GM23338 (cell line): ENCODE measurements at regions not wholly inside any gene's neighbourhood (a gene's known extent, or its start where the extent isn't known, plus 50 kb on each side); places are given as distances from the start of the nearest gene placed in this dataset.

Experiments used
- ATAC-seq: fragments of 200-7000 bp; cut with Tn5 transposase; 3 replicates; pipeline ENCODE4 v1.9.1; 2020
- DNase-seq: peaks from one replicate; pipeline ENCODE4 v3.0.0-alpha.2; 2015; ENCODE audit warnings: low spot score
- H2AFZ ChIP-seq: fragments of 200-600 bp; sonication (generic); 2 replicates; pipeline ENCODE4 v1.8.0; 2016; ENCODE audit warnings: antibody characterized with exemption, mild to moderate bottlenecking, moderate library complexity
- H3F3A ChIP-seq: fragments of 200-600 bp; sonication (generic); replicated peaks from 2 replicates; pipeline ENCODE4 v1.8.0; 2017; ENCODE audit warnings: antibody characterized with exemption, mixed run types, low read depth
- H3K27ac ChIP-seq: fragments of 200-600 bp; sonication (generic); 2 replicates; pipeline ENCODE4 v1.6.1; 2016; ENCODE audit warnings: low read depth
- H3K27me3 ChIP-seq: fragments of 200-600 bp; sonication (generic); 2 replicates; pipeline ENCODE4 v1.8.0; 2016; ENCODE audit warnings: mild to moderate bottlenecking, mixed run types, moderate library complexity; ENCODE audit not compliant: insufficient read depth
- H3K36me3 ChIP-seq: fragments of 200-600 bp; sonication (generic); 2 replicates; pipeline ENCODE4 v1.8.0; 2016; ENCODE audit warnings: mild to moderate bottlenecking; ENCODE audit not compliant: insufficient read depth
- H3K4me1 ChIP-seq: fragments of 200-600 bp; sonication (generic); 2 replicates; pipeline ENCODE4 v1.8.0; 2016; ENCODE audit warnings: mild to moderate bottlenecking, moderate library complexity; ENCODE audit not compliant: insufficient read depth
- H3K4me2 ChIP-seq: fragments of 200-600 bp; sonication (generic); 2 replicates; pipeline ENCODE4 v1.7.1; 2017; ENCODE audit warnings: mixed run types
- H3K4me3 ChIP-seq: fragments of 200-600 bp; sonication (generic); 2 replicates; pipeline ENCODE4 v1.6.1; 2016; ENCODE audit warnings: mixed run types
- H3K79me2 ChIP-seq: fragments of 200-600 bp; sonication (generic); replicated peaks from 2 replicates; pipeline ENCODE4 v1.8.0; 2017; ENCODE audit warnings: mild to moderate bottlenecking; ENCODE audit not compliant: insufficient read depth
- H3K9me2 ChIP-seq: fragments of 200-600 bp; sonication (generic); 2 replicates; pipeline ENCODE4 v1.8.0; 2017; ENCODE audit not compliant: insufficient read depth
- H4K20me1 ChIP-seq: fragments of 200-600 bp; sonication (generic); replicated peaks from 2 replicates; pipeline ENCODE4 v1.8.0; 2017; ENCODE audit warnings: mild to moderate bottlenecking; ENCODE audit not compliant: insufficient read depth
- H3K27ac Mint-ChIP-seq: 2 replicates; pipeline ENCODE4 v1.8.0; 2020; ENCODE audit warnings: inconsistent platforms, mild to moderate bottlenecking, moderate library complexity, mixed read lengths
- H3K27me3 Mint-ChIP-seq: 3 replicates; pipeline ENCODE4 v1.8.0; 2022; ENCODE audit warnings: low read depth, mild to moderate bottlenecking, moderate library complexity, mixed read lengths, inconsistent platforms; ENCODE audit not compliant: insufficient read depth, poor library complexity
- H3K36me3 Mint-ChIP-seq: 3 replicates; pipeline ENCODE4 v1.8.0; 2021; ENCODE audit warnings: low read depth, mild to moderate bottlenecking, inconsistent platforms, moderate library complexity, mixed read lengths
- H3K4me1 Mint-ChIP-seq: 3 replicates; pipeline ENCODE4 v1.8.0; 2020; ENCODE audit warnings: mild to moderate bottlenecking, inconsistent platforms, mixed read lengths
- H3K4me3 Mint-ChIP-seq: 3 replicates; pipeline ENCODE4 v1.8.0; 2021; ENCODE audit warnings: moderate library complexity, mild to moderate bottlenecking, inconsistent platforms, mixed read lengths
- H3K9me3 Mint-ChIP-seq: 3 replicates; pipeline ENCODE4 v1.8.0; 2020; ENCODE audit warnings: moderate library complexity, mild to moderate bottlenecking, inconsistent platforms, mixed read lengths
- JUNB ChIP-seq: IDR thresholded peaks from one replicate; pipeline ENCODE4 v1.6.1; 2016; ENCODE audit warnings: antibody characterized with exemption; ENCODE audit not compliant: unreplicated experiment
- NANOG ChIP-seq: IDR thresholded peaks from 2 replicates; pipeline ENCODE4 v1.6.1; 2016; ENCODE audit warnings: antibody characterized with exemption, borderline replicate concordance
- STAT1 ChIP-seq: IDR thresholded peaks from one replicate; pipeline ENCODE4 v1.6.1; 2016; ENCODE audit warnings: antibody characterized with exemption; ENCODE audit not compliant: unreplicated experiment
- ZNF114 ChIP-seq: fragments of 250-450 bp; sonication (Bioruptor Pico); IDR thresholded peaks from 2 replicates; pipeline ENCODE4 v1.5.0; 2020; ENCODE audit warnings: mild to moderate bottlenecking, moderate library complexity
- TF ChIP-seq, protein P1 (sequence below): fragments of 250-450 bp; sonication (Bioruptor Pico); IDR thresholded peaks from 2 replicates; pipeline ENCODE4 v1.5.0; 2020; ENCODE audit warnings: mild to moderate bottlenecking, moderate library complexity
- TF ChIP-seq, protein P2 (sequence below), 2 experiments: fragments of 200-600 bp in 1 of 2; sonication (generic) in 1 of 2; conservative IDR thresholded peaks; 2 replicates each; pipeline versions ENCODE4 v1.5.1 to v1.6.1; 2016 to 2017; ENCODE audit warnings: antibody characterized with exemption in 2 of 2, low read depth in 2 of 2, mild to moderate bottlenecking in 2 of 2, moderate library complexity in 1 of 2

DNA sequence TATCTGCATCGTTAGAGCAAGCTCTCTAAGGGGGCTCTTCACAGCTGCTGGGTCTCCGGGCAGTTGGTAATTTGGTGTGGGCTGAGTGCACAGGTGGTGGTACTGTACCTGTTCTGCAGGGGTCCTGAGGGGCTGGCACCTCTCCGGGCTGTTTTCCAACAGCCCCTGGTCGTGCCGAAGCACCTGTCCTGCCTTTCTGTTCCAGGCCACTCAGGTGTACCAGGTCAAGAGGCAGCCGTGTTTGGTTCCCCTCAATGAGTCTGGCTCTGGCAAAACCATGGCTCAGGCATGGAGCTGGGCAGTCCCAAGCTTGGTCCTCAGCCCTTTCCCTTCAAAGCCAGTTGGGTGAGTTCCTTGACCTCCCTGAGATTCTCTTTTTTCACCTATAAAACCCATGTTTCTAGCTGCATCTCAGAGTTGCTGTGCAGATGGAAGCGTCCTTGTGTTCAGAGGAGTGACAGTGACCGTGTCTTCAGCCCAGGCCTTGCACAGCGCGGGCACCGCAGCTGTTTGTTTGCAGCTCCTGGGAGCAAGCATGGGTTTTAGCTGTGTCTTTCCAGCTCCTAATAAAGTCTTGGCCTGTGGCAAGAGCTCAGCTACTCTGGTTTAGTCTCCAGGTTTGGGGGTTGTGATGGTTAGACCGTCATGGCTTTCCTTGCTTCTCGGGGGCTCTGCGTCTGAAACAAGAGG is 110.9 kb downstream of the GLI2 start (continued):
- TF ChIP-seq, protein P1, sequence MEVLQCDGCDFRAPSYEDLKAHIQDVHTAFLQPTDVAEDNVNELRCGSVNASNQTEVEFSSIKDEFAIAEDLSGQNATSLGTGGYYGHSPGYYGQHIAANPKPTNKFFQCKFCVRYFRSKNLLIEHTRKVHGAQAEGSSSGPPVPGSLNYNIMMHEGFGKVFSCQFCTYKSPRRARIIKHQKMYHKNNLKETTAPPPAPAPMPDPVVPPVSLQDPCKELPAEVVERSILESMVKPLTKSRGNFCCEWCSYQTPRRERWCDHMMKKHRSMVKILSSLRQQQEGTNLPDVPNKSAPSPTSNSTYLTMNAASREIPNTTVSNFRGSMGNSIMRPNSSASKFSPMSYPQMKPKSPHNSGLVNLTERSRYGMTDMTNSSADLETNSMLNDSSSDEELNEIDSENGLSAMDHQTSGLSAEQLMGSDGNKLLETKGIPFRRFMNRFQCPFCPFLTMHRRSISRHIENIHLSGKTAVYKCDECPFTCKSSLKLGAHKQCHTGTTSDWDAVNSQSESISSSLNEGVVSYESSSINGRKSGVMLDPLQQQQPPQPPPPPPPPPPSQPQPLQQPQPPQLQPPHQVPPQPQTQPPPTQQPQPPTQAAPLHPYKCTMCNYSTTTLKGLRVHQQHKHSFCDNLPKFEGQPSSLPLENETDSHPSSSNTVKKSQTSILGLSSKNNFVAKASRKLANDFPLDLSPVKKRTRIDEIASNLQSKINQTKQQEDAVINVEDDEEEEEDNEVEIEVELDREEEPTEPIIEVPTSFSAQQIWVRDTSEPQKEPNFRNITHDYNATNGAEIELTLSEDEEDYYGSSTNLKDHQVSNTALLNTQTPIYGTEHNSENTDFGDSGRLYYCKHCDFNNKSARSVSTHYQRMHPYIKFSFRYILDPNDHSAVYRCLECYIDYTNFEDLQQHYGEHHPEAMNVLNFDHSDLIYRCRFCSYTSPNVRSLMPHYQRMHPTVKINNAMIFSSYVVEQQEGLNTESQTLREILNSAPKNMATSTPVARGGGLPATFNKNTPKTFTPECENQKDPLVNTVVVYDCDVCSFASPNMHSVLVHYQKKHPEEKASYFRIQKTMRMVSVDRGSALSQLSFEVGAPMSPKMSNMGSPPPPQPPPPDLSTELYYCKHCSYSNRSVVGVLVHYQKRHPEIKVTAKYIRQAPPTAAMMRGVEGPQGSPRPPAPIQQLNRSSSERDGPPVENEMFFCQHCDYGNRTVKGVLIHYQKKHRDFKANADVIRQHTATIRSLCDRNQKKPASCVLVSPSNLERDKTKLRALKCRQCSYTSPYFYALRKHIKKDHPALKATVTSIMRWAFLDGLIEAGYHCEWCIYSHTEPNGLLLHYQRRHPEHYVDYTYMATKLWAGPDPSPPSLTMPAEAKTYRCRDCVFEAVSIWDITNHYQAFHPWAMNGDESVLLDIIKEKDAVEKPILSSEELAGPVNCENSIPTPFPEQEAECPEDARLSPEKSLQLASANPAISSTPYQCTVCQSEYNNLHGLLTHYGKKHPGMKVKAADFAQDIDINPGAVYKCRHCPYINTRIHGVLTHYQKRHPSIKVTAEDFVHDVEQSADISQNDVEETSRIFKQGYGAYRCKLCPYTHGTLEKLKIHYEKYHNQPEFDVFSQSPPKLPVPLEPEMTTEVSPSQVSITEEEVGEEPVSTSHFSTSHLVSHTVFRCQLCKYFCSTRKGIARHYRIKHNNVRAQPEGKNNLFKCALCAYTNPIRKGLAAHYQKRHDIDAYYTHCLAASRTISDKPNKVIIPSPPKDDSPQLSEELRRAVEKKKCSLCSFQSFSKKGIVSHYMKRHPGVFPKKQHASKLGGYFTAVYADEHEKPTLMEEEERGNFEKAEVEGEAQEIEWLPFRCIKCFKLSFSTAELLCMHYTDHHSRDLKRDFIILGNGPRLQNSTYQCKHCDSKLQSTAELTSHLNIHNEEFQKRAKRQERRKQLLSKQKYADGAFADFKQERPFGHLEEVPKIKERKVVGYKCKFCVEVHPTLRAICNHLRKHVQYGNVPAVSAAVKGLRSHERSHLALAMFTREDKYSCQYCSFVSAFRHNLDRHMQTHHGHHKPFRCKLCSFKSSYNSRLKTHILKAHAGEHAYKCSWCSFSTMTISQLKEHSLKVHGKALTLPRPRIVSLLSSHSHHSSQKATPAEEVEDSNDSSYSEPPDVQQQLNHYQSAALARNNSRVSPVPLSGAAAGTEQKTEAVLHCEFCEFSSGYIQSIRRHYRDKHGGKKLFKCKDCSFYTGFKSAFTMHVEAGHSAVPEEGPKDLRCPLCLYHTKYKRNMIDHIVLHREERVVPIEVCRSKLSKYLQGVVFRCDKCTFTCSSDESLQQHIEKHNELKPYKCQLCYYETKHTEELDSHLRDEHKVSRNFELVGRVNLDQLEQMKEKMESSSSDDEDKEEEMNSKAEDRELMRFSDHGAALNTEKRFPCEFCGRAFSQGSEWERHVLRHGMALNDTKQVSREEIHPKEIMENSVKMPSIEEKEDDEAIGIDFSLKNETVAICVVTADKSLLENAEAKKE, result no peak
- TF ChIP-seq NANOG, result no peak

DNA sequence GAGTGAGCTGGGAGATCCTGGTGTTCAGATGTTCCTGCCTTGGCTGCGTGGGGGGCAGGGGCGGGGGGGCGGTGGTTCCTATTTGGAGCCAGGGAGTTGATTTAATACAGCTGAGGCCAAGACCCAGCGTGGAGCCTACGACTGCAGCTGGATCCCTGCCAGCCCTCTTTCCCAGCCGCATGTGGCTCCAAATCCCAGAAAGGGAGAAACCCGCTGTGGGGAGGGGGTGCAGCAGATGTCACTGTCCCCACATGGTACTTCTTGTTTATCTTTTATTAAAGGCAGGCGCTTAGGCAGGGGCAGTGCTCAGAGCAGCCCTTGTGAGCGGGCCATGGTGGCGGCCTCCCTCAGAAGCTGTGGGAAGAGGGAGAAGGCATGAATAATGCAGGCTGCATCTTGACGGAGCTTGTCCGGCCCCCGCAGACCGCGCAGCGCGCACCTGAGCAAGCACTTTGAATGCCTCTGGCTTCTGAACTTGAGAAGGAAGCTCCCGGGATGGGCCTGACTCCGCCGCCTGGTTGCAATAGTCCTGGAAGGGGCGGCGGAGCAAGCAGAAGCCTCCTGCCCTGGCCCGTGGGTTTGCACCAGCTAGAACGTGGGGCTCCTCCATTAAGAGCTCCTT is 112.1 kb downstream of the GLI2 start:
- no peak for DNase-seq
- Histone ChIP-seq H3K27ac (no peak overlapping the region), H3K4me1 (no peaks in the 10 kb centered on the region; the same call in 1 of the 2 replicates), H3K36me3 (no peaks in the 10 kb centered on the region), H3K4me3 (no peak overlapping the region), H4K20me1 (peaks cover 31% of the 10 kb centered on the region), H2AFZ (no peak overlapping the region), H3F3A (no peaks in the 10 kb centered on the region), H3K79me2 (peaks cover 68% of the 10 kb centered on the region), H3K4me2 (no peak overlapping the region), H3K27me3 (no peaks in the 10 kb centered on the region), H3K9me2 (no peaks in the 10 kb centered on the region)
- Mint-ChIP-seq H3K27me3 (peaks cover 4% of the 10 kb centered on the region), H3K4me1 (peaks cover 19% of the 10 kb centered on the region), H3K4me3 (no peak overlapping the region), H3K9me3 (no peaks in the 10 kb centered on the region; the same call in 2 of the 3 replicates), H3K27ac (no peak overlapping the region), H3K36me3 (peaks cover 21% of the 10 kb centered on the region)
- peak; percentile 13 for ATAC-seq
- TF ChIP-seq, protein P1, result no peak
- TF ChIP-seq ZNF114 (CRISPR knock-in tag) (no peak), JUNB (no peak), STAT1 (no peak)
- TF ChIP-seq, protein P2, sequence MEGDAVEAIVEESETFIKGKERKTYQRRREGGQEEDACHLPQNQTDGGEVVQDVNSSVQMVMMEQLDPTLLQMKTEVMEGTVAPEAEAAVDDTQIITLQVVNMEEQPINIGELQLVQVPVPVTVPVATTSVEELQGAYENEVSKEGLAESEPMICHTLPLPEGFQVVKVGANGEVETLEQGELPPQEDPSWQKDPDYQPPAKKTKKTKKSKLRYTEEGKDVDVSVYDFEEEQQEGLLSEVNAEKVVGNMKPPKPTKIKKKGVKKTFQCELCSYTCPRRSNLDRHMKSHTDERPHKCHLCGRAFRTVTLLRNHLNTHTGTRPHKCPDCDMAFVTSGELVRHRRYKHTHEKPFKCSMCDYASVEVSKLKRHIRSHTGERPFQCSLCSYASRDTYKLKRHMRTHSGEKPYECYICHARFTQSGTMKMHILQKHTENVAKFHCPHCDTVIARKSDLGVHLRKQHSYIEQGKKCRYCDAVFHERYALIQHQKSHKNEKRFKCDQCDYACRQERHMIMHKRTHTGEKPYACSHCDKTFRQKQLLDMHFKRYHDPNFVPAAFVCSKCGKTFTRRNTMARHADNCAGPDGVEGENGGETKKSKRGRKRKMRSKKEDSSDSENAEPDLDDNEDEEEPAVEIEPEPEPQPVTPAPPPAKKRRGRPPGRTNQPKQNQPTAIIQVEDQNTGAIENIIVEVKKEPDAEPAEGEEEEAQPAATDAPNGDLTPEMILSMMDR (conservative IDR thresholded peaks at IDR 0.05; ENCODE audit: low read depth in 2 of 2), result no peak
